SK-N-SH (cell line): ENCODE measurements at regions not wholly inside any gene's neighbourhood (a gene's known extent, or its start where the extent isn't known, plus 50 kb on each side); places are given as distances from the start of the nearest gene placed in this dataset.

Source experiments
- CTCF ChIA-PET: fragments of 300-600, 350-600 bp; formaldehyde crosslinking; extraction: SDS; loops from one replicate; lab custom pipeline; 2021; lab: Yijun Ruan, JAX
- POLR2A ChIA-PET: fragments of 350-600 bp; sonication (Branson Sonifier 250); formaldehyde crosslinking; extraction: SDS; loops from one replicate; lab custom pipeline; 2020; ENCODE audit warnings: antibody characterized with exemption, inconsistent platforms; lab: Yijun Ruan, JAX
- DNase-seq: peaks from one replicate; pipeline ENCODE4 v3.0.0; 2012
- H2AFZ ChIP-seq: fragments of 200-600 bp; sonication (generic); 2 replicates; pipeline ENCODE4 v1.8.1; 2016; ENCODE audit warnings: antibody characterized with exemption, mild to moderate bottlenecking, low read depth
- H3F3A ChIP-seq: fragments of 200-600 bp; sonication (generic); replicated peaks from 2 replicates; pipeline ENCODE3; 2016; ENCODE audit warnings: antibody characterized with exemption, mild to moderate bottlenecking; ENCODE audit not compliant: insufficient read depth
- H3K27ac ChIP-seq, 2 experiments: fragments of 200-500 bp in 1 of 2; fragments of 200-600 bp in 1 of 2; sonication (Bioruptor generic) in 1 of 2; sonication (generic), shearing (Covaris generic) in 1 of 2; 2 replicates each; pipeline versions ENCODE4 v1.5.1 to v1.6.1; 2014 to 2016; ENCODE audit warnings: low read depth in 2 of 2, inconsistent platforms in 1 of 2, low read length in 1 of 2, mild to moderate bottlenecking in 1 of 2, mixed read lengths in 1 of 2
- H3K27me3 ChIP-seq: fragments of 200-600 bp; sonication (generic), shearing (Covaris generic); 2 replicates; pipeline ENCODE4 v1.6.1; 2016; ENCODE audit warnings: mixed run types; ENCODE audit not compliant: insufficient read depth
- H3K36me3 ChIP-seq, 2 experiments: fragments of 200-500 bp in 1 of 2; fragments of 200-600 bp in 1 of 2; sonication (Bioruptor generic) in 1 of 2; sonication (generic) in 1 of 2; replicated peaks in 1 of 2; 2 replicates each; pipeline versions ENCODE3 to v1.5.1; 2014 to 2016; ENCODE audit warnings: low read length in 1 of 2, mild to moderate bottlenecking in 1 of 2; ENCODE audit not compliant: insufficient read depth in 2 of 2, control insufficient read depth in 1 of 2
- H3K4me1 ChIP-seq, 2 experiments: fragments of 200-500 bp in 1 of 2; fragments of 200-600 bp in 1 of 2; sonication (Bioruptor generic) in 1 of 2; sonication (generic), shearing (Covaris generic) in 1 of 2; 2 replicates each; pipeline versions ENCODE4 v1.5.1 to v1.6.1; 2014 to 2016; ENCODE audit warnings: low read depth in 1 of 2, low read length in 1 of 2, mixed run types in 1 of 2; ENCODE audit not compliant: insufficient read depth in 2 of 2, control insufficient read depth in 1 of 2
- H3K4me2 ChIP-seq: fragments of 200-600 bp; sonication (generic), shearing (Covaris generic); 2 replicates; pipeline ENCODE4 v1.6.1; 2017; ENCODE audit warnings: mixed run types
- H3K4me3 ChIP-seq, 2 experiments: fragments of 200-500 bp in 1 of 2; fragments of 200-600 bp in 1 of 2; sonication (Bioruptor generic) in 1 of 2; sonication (generic), shearing (Covaris generic) in 1 of 2; 2 replicates each; pipeline versions ENCODE4 v1.5.1 to v1.8.1; 2014 to 2016; ENCODE audit warnings: low read depth in 2 of 2, inconsistent platforms in 1 of 2, low read length in 1 of 2, mild to moderate bottlenecking in 1 of 2, mixed read lengths in 1 of 2, moderate library complexity in 1 of 2
- H3K79me2 ChIP-seq: fragments of 200-600 bp; sonication (generic); 2 replicates; pipeline ENCODE4 v1.8.1; 2017; ENCODE audit warnings: mild to moderate bottlenecking; ENCODE audit not compliant: insufficient read depth
- H3K9ac ChIP-seq: fragments of 200-600 bp; sonication (generic); 2 replicates; pipeline ENCODE4 v1.6.1; 2017; ENCODE audit warnings: mixed run types
- H3K9me2 ChIP-seq: fragments of 200-600 bp; sonication (generic); 2 replicates; pipeline ENCODE4 v1.6.1; 2017; ENCODE audit warnings: mixed run types
- H3K9me3 ChIP-seq: fragments of 200-600 bp; sonication (generic); 2 replicates; pipeline ENCODE4 v1.6.1; 2017; ENCODE audit warnings: mixed run types, mild to moderate bottlenecking, moderate library complexity
- H4K20me1 ChIP-seq: fragments of 200-600 bp; sonication (generic); 2 replicates; pipeline ENCODE4 v1.6.1; 2017; ENCODE audit warnings: mild to moderate bottlenecking, mixed run types; ENCODE audit not compliant: insufficient read depth
- CHD2 ChIP-seq: fragments of 150-350 bp; IDR thresholded peaks from 2 replicates; pipeline ENCODE4 v1.6.1; 2018; ENCODE audit warnings: low read length; ENCODE audit not compliant: partially characterized antibody
- CTCF ChIP-seq: fragments of 200-600 bp; sonication (generic); IDR thresholded peaks from 2 replicates; pipeline ENCODE4 v1.6.1; 2017; ENCODE audit warnings: antibody characterized with exemption, mild to moderate bottlenecking, moderate library complexity
- ELF1 ChIP-seq: IDR thresholded peaks from 2 replicates; pipeline ENCODE4 v1.4.0; 2012
- EP300 ChIP-seq, 2 experiments: IDR thresholded peaks; 2 replicates each; pipeline versions ENCODE4 v1.4.0 to v1.6.1; 2012; ENCODE audit warnings: borderline replicate concordance in 1 of 2, low read depth in 1 of 2, low read length in 1 of 2
- EZH2phosphoT487 ChIP-seq: fragments of 200-600 bp; sonication (generic); IDR thresholded peaks from 2 replicates; pipeline ENCODE4 v1.6.1; 2017; ENCODE audit warnings: low read depth, mixed run types, mild to moderate bottlenecking, antibody characterized with exemption, moderate library complexity, borderline replicate concordance
- FOXJ3 ChIP-seq: sonication (generic); formaldehyde crosslinking; IDR thresholded peaks from 2 replicates; pipeline ENCODE4 v1.5.1; 2020; ENCODE audit warnings: mild to moderate bottlenecking, missing genetic modification reagents
- GABPA ChIP-seq: IDR thresholded peaks from 2 replicates; pipeline ENCODE4 v1.4.0; 2012; ENCODE audit warnings: low read depth, mild to moderate bottlenecking
- GATA2 ChIP-seq: sonication (generic); formaldehyde crosslinking; IDR thresholded peaks from 2 replicates; pipeline ENCODE4 v1.5.0; 2020; ENCODE audit warnings: mild to moderate bottlenecking, missing genetic modification reagents
- IRF3 ChIP-seq: fragments of 150-350 bp; IDR thresholded peaks from 2 replicates; pipeline ENCODE4 v1.6.1; 2016; ENCODE audit warnings: mild to moderate bottlenecking, low read depth, low read length
- MXI1 ChIP-seq: IDR thresholded peaks from 2 replicates; pipeline ENCODE4 v1.6.1; 2012; ENCODE audit warnings: mild to moderate bottlenecking, low read depth, low read length, improper control_type of control experiment
- NFIC ChIP-seq: IDR thresholded peaks from 2 replicates; pipeline ENCODE4 v1.4.0; 2012; ENCODE audit warnings: borderline replicate concordance
- RCOR1 ChIP-seq: fragments of 150-350 bp; IDR thresholded peaks from 2 replicates; pipeline ENCODE4 v1.6.1; 2017; ENCODE audit warnings: antibody characterized with exemption, low read length
- REST ChIP-seq: IDR thresholded peaks from 2 replicates; pipeline ENCODE4 v1.6.1; 2012; ENCODE audit warnings: mild to moderate bottlenecking, low read depth, low read length, moderate library complexity
- RFX5 ChIP-seq: IDR thresholded peaks from 2 replicates; pipeline ENCODE4 v1.6.1; 2012; ENCODE audit warnings: mild to moderate bottlenecking, improper control_type of control experiment, low read length
- SMC3 ChIP-seq: IDR thresholded peaks from 2 replicates; pipeline ENCODE4 v1.6.1; 2012; ENCODE audit warnings: low read depth, low read length, improper control_type of control experiment
- USF1 ChIP-seq: IDR thresholded peaks from 2 replicates; pipeline ENCODE4 v1.4.0; 2012; ENCODE audit warnings: low read depth, borderline replicate concordance
- USF2 ChIP-seq: fragments of 150-350 bp; IDR thresholded peaks from 2 replicates; pipeline ENCODE4 v1.6.1; 2017; ENCODE audit warnings: antibody characterized with exemption, low read length, low read depth, borderline replicate concordance
- YY1 ChIP-seq: IDR thresholded peaks from 2 replicates; pipeline ENCODE4 v1.4.0; 2012; ENCODE audit warnings: low read depth, mild to moderate bottlenecking
- WGBS: methylation state at CpG from one replicate; pipeline ENCODE4 v1.1.6; 2017; ENCODE audit warnings: low lambda C conversion rate; 5-methylcytosine and 5-hydroxymethylcytosine counted together

GRCh38 chr9:103899866-103900265, 194.2 kb upstream of the SMC2 start:
- Histone ChIP-seq H3K9me3 (no peaks in the 10 kb centered on the region), H3K4me2 (no peak overlapping the region), H3K4me3 (no peak overlapping the region), H3K4me1 (no peaks in the 10 kb centered on the region), H3K9me2 (no peaks in the 10 kb centered on the region), H3K27me3 (no peaks in the 10 kb centered on the region), H2AFZ (no peak overlapping the region), H3K27ac (no peak overlapping the region), H3K36me3 (no peaks in the 10 kb centered on the region), H3K79me2 (no peaks in the 10 kb centered on the region), H4K20me1 (no peaks in the 10 kb centered on the region), H3F3A (no peaks in the 10 kb centered on the region), H3K9ac (no peak overlapping the region)
- no peak for DNase-seq
- TF ChIP-seq ELF1 (no peak), RCOR1 (no peak), EZH2phosphoT487 (no peak), NFIC (no peak), SMC3 (no peak), GATA2 (CRISPR knock-in tag) (no peak), CTCF (no peak), CHD2 (no peak), EP300 (IDR thresholded peaks at IDR 0.05; ENCODE audit: borderline replicate concordance in 1 of 2, low read depth in 1 of 2, low read length in 1 of 2) (no peak), USF2 (no peak), YY1 (no peak), IRF3 (no peak), USF1 (no peak), GABPA (no peak), FOXJ3 (CRISPR knock-in tag) (no peak), REST (no peak), MXI1 (no peak), RFX5 (no peak)
- POLR2A ChIA-PET, result no interaction called here
- WGBS, result 4% methylated on average over 1 of the region's 1 CpG
- CTCF ChIA-PET, result interaction anchor here (0.7 kb wide), 1 partner anchor 19 kb away, joined by 3 read pairs; no protein-coding TSS in a partner anchor
